ENCODE measurements at regions not wholly inside any gene's neighbourhood (a gene's known extent, or its start where the extent isn't known, plus 50 kb on each side); places are given as distances from the start of the nearest gene placed in this dataset.

- no peaks in the 10 kb centered on the region for H3K9me3 ChIP-seq (ENCODE audit: insufficient read depth, low read length, severe bottlenecking)
- no peak overlapping the region for H2AFZ ChIP-seq (ENCODE audit: low read depth, low read length)
- no peak overlapping the region for H3K4me2 ChIP-seq (ENCODE audit: insufficient read depth, low read length)
- no peaks in the 10 kb centered on the region for H3K4me1 ChIP-seq (ENCODE audit: insufficient read depth, low read length)
- no peaks in the 10 kb centered on the region for H3K36me3 ChIP-seq (ENCODE audit: insufficient read depth, low read length)
- no peak overlapping the region for H3K4me3 ChIP-seq (ENCODE audit: low read depth in 1 of 2, low read length in 2 of 2)
- no peaks in the 10 kb centered on the region for H4K20me1 ChIP-seq (ENCODE audit: insufficient read depth, low read length)
- H3K27me3 ChIP-seq (ENCODE audit: insufficient read depth, low read length, poor library complexity), result no peaks in the 10 kb centered on the region
- H3K9ac ChIP-seq (ENCODE audit: low read depth, low read length), result no peak overlapping the region
- ATAC-seq (ENCODE audit: insufficient read depth, low read depth) (no peak), DNase-seq (no peak)
- no peaks in the 10 kb centered on the region for H3K79me2 ChIP-seq (ENCODE audit: insufficient read depth, low read length)
- H3K27ac ChIP-seq (ENCODE audit: low read length), result no peak overlapping the region
- no peak for TF ChIP-seq EZH2 (IDR thresholded peaks at IDR 0.05; ENCODE audit: borderline replicate concordance, low read depth, low read length, severe bottlenecking)
- TF ChIP-seq CTCF (IDR thresholded peaks at IDR 0.05; ENCODE audit: borderline replicate concordance, extremely low read depth, low read length, poor library complexity, severe bottlenecking), result no peak
These were observed 85.2 kb upstream of the CDC42BPA start for GRCh38 chr1:227403535-227403934.

GRCh38 chr1:227401562-227402342 is 83.5 kb upstream of the CDC42BPA start:
- Histone ChIP-seq H3K9ac (ENCODE audit: low read depth, low read length) (no peak overlapping the region), H3K4me1 (ENCODE audit: insufficient read depth, low read length) (no peaks in the 10 kb centered on the region), H3K27me3 (ENCODE audit: insufficient read depth, low read length, poor library complexity) (no peaks in the 10 kb centered on the region), H3K79me2 (ENCODE audit: insufficient read depth, low read length) (no peaks in the 10 kb centered on the region), H3K4me2 (ENCODE audit: insufficient read depth, low read length) (no peak overlapping the region), H3K36me3 (ENCODE audit: insufficient read depth, low read length) (no peaks in the 10 kb centered on the region), H3K27ac (ENCODE audit: low read length) (no peak overlapping the region), H4K20me1 (ENCODE audit: insufficient read depth, low read length) (no peaks in the 10 kb centered on the region), H3K9me3 (ENCODE audit: insufficient read depth, low read length, severe bottlenecking) (no peaks in the 10 kb centered on the region), H2AFZ (ENCODE audit: low read depth, low read length) (no peak overlapping the region), H3K4me3 (ENCODE audit: low read depth in 1 of 2, low read length in 2 of 2) (no peak overlapping the region)
- TF ChIP-seq EZH2 (IDR thresholded peaks at IDR 0.05; ENCODE audit: borderline replicate concordance, low read depth, low read length, severe bottlenecking) (no peak), CTCF (IDR thresholded peaks at IDR 0.05; ENCODE audit: borderline replicate concordance, extremely low read depth, low read length, poor library complexity, severe bottlenecking) (no peak)
- DNase-seq (no peak), ATAC-seq (ENCODE audit: insufficient read depth, low read depth) (no peak)

- no peaks in the 10 kb centered on the region for H3K36me3 ChIP-seq (ENCODE audit: insufficient read depth, low read length)
- H3K27me3 ChIP-seq (ENCODE audit: insufficient read depth, low read length, poor library complexity), result no peaks in the 10 kb centered on the region
- H2AFZ ChIP-seq (ENCODE audit: low read depth, low read length), result no peak overlapping the region
- no peak overlapping the region for H3K27ac ChIP-seq (ENCODE audit: low read length)
- TF ChIP-seq CTCF (IDR thresholded peaks at IDR 0.05; ENCODE audit: borderline replicate concordance, extremely low read depth, low read length, poor library complexity, severe bottlenecking), result no peak
- no peak for TF ChIP-seq EZH2 (IDR thresholded peaks at IDR 0.05; ENCODE audit: borderline replicate concordance, low read depth, low read length, severe bottlenecking)
- H3K4me1 ChIP-seq (ENCODE audit: insufficient read depth, low read length), result no peaks in the 10 kb centered on the region
- H3K4me2 ChIP-seq (ENCODE audit: insufficient read depth, low read length), result no peak overlapping the region
- no peak overlapping the region for H3K4me3 ChIP-seq (ENCODE audit: low read depth in 1 of 2, low read length in 2 of 2)
- H3K9me3 ChIP-seq (ENCODE audit: insufficient read depth, low read length, severe bottlenecking), result no peaks in the 10 kb centered on the region
- no peaks in the 10 kb centered on the region for H4K20me1 ChIP-seq (ENCODE audit: insufficient read depth, low read length)
- no peaks in the 10 kb centered on the region for H3K79me2 ChIP-seq (ENCODE audit: insufficient read depth, low read length)
- no peak overlapping the region for H3K9ac ChIP-seq (ENCODE audit: low read depth, low read length)
- no peak for ATAC-seq (ENCODE audit: insufficient read depth, low read depth)
- DNase-seq, result no peak
These were observed 80.9 kb upstream of the CDC42BPA start for GRCh38 chr1:227399152-227399730.

Measured in DND-41 (cell line).